Effector memory CD8-positive, alpha-beta T cell (primary cell): ENCODE measurements at regions not wholly inside any gene's neighbourhood (a gene's known extent, or its start where the extent isn't known, plus 50 kb on each side); places are given as distances from the start of the nearest gene placed in this dataset.

ENCODE experiments used
- ATAC-seq: fragments of 150-1000 bp; cut with Tn5 transposase; replicated peaks from 2 replicates; pipeline ENCODE4 v1.10.0; 2021; ENCODE audit warnings: mild to moderate bottlenecking, moderate library complexity
- DNase-seq, 3 experiments: peaks; one replicate each; pipeline ENCODE4 v3.0.0; 2021
- H3K27ac Mint-ChIP-seq, 2 donors: one replicate each; pipeline ENCODE4 v1.8.0; 2022; ENCODE audit warnings: mild to moderate bottlenecking in 2 of 2, mixed read lengths in 2 of 2, moderate library complexity in 2 of 2
- H3K27me3 Mint-ChIP-seq, 2 donors: one replicate each; pipeline ENCODE4 v1.8.0; 2022; ENCODE audit warnings: mixed read lengths in 2 of 2
- H3K36me3 Mint-ChIP-seq: one replicate; pipeline ENCODE4 v1.8.0; 2022; ENCODE audit warnings: mild to moderate bottlenecking, moderate library complexity, mixed read lengths; ENCODE audit not compliant: insufficient read depth
- H3K4me1 Mint-ChIP-seq, 2 donors: one replicate each; pipeline ENCODE4 v1.8.0; 2022; ENCODE audit warnings: low read depth in 2 of 2, mixed read lengths in 2 of 2
- H3K4me3 Mint-ChIP-seq, 2 donors: one replicate each; pipeline ENCODE4 v1.8.0; 2022; ENCODE audit warnings: mild to moderate bottlenecking in 2 of 2, mixed read lengths in 2 of 2, moderate library complexity in 2 of 2
- H3K9me3 Mint-ChIP-seq, 2 donors: one replicate each; pipeline ENCODE4 v1.8.0; 2022; ENCODE audit warnings: mixed read lengths in 2 of 2

DNA sequence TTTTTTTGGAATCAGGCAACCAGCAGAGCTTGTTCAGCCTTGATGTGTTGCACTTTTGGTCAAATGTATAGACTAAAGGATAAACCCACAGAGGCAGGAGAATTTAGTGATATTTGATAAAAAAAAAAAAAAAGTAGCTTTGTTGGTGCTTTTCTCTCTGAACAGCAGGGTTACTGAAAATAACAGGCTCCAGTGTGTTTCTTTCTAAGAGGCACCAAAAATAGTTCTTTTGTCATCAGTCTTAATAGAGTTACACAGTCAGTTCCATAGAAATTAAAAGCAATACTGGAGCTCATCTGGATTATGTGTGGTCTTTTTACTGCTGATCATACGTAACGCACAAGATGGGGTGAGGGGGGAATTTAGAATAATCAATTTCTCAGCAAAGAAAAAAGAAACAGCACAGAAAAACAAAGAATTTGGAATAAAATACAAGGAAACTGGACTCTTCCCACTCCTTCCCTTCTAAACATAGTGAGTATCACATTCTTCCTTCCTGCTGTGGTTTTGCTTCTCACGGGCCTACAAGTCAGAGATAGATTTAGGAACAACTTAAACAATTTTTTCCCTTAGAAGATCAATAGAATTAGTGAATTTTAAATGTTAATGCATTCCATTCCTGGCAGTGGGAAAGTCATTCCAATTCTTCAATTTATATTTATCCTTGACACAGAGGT, 178.8 kb upstream of the AKR1E2 start:
- H3K36me3 Mint-ChIP-seq = no peaks in the 10 kb centered on the region
- H3K27me3 Mint-ChIP-seq = peaks cover 0 to 5% of the 10 kb centered on the region in 2 donors
- H3K4me3 Mint-ChIP-seq = no peak overlapping the region
- no peaks in the 10 kb centered on the region for H3K9me3 Mint-ChIP-seq
- peaks cover 5 to 6% of the 10 kb centered on the region in 2 donors for H3K4me1 Mint-ChIP-seq
- DNase-seq (no peak), ATAC-seq (no peak)
- no peak overlapping the region for H3K27ac Mint-ChIP-seq

DNA sequence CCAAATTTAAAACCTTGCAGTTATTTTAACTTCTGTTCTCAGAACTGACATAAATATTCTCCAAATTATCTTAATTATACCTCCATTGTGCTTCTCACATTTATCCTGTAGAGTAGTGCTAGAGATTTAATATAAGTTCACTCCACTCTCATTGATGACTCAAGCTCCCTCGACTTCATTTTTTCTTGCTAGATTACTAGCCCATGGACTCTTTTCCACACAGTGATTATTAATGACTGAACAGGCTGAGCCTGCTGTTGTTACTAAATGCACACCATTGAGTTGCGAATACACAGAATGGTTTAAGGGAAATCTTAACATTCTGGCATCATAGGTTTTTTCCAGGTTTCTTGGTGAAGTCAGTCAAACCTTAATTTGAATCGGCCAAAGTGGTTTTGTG, 179.5 kb upstream of the AKR1E2 start:
- Mint-ChIP-seq H3K4me3 (no peak overlapping the region), H3K27ac (no peak overlapping the region), H3K27me3 (peaks cover 0 to 5% of the 10 kb centered on the region in 2 donors), H3K36me3 (no peaks in the 10 kb centered on the region), H3K4me1 (no peaks in the 10 kb centered on the region), H3K9me3 (no peaks in the 10 kb centered on the region)
- DNase-seq (no peak), ATAC-seq (no peak)

GRCh38 chr10:4645836-4646235, 180.2 kb upstream of the AKR1E2 start:
- ATAC-seq = no peak
- H3K4me1 Mint-ChIP-seq = no peaks in the 10 kb centered on the region

GRCh38 chr10:4643471-4643870, 182.5 kb upstream of the AKR1E2 start:
- no peak overlapping the region for H3K4me3 Mint-ChIP-seq
- no peaks in the 10 kb centered on the region for H3K36me3 Mint-ChIP-seq
- H3K9me3 Mint-ChIP-seq = no peaks in the 10 kb centered on the region
- DNase-seq = no peak
- no peak for ATAC-seq
- peaks cover 0 to 5% of the 10 kb centered on the region in 2 donors for H3K27me3 Mint-ChIP-seq
- H3K27ac Mint-ChIP-seq = no peak overlapping the region
- H3K4me1 Mint-ChIP-seq = no peaks in the 10 kb centered on the region

More at GRCh38 chr10:4645836-4646235, 180.2 kb upstream of the AKR1E2 start:
- no peak for DNase-seq
- H3K9me3 Mint-ChIP-seq = no peaks in the 10 kb centered on the region
- peaks cover 0 to 5% of the 10 kb centered on the region in 2 donors for H3K27me3 Mint-ChIP-seq
- no peak overlapping the region for H3K4me3 Mint-ChIP-seq
- no peaks in the 10 kb centered on the region for H3K36me3 Mint-ChIP-seq
- H3K27ac Mint-ChIP-seq = no peak overlapping the region

DNA sequence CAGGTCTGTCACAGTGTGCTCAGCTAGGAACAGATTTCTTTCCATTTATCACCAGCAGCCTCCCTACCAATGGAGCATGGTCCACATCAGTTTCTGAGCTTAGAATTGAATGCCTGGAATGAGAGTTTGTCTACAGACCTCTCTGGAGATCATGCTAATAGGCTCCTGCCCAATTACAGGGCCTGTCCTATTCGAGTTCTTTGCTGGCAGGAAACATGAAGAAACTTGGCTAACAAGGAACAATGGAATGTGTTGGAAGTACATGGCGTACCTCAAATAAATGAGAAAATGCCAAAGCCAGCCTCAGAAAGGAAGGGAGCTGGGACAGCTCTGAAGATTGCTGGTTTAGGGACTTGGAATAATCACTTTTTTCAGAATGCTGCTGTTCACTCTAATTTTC, 186.0 kb upstream of the AKR1E2 start:
- Mint-ChIP-seq H3K4me1 (no peaks in the 10 kb centered on the region), H3K27me3 (no peaks in the 10 kb centered on the region), H3K27ac (no peak overlapping the region), H3K9me3 (no peaks in the 10 kb centered on the region), H3K4me3 (no peak overlapping the region), H3K36me3 (no peaks in the 10 kb centered on the region)
- no peak for DNase-seq
- no peak for ATAC-seq

GRCh38 chr10:4638099-4638498, 187.9 kb upstream of the AKR1E2 start:
- H3K27ac Mint-ChIP-seq = no peak overlapping the region
- DNase-seq = no peak
- peaks cover 0 to 8% of the 10 kb centered on the region in 2 donors for H3K27me3 Mint-ChIP-seq
- no peaks in the 10 kb centered on the region for H3K36me3 Mint-ChIP-seq
- H3K4me1 Mint-ChIP-seq = no peaks in the 10 kb centered on the region
- no peaks in the 10 kb centered on the region for H3K9me3 Mint-ChIP-seq
- no peak overlapping the region for H3K4me3 Mint-ChIP-seq
- ATAC-seq = no peak

- H3K27me3 Mint-ChIP-seq = peaks cover 0 to 8% of the 10 kb centered on the region in 2 donors
- H3K36me3 Mint-ChIP-seq = no peaks in the 10 kb centered on the region
- DNase-seq (no peak), ATAC-seq (no peak)
- H3K4me1 Mint-ChIP-seq = no peaks in the 10 kb centered on the region
- no peak overlapping the region for H3K4me3 Mint-ChIP-seq
- no peaks in the 10 kb centered on the region for H3K9me3 Mint-ChIP-seq
- H3K27ac Mint-ChIP-seq = no peak overlapping the region
Observed at GRCh38 chr10:4637657-4638056, 188.3 kb upstream of the AKR1E2 start.

DNA sequence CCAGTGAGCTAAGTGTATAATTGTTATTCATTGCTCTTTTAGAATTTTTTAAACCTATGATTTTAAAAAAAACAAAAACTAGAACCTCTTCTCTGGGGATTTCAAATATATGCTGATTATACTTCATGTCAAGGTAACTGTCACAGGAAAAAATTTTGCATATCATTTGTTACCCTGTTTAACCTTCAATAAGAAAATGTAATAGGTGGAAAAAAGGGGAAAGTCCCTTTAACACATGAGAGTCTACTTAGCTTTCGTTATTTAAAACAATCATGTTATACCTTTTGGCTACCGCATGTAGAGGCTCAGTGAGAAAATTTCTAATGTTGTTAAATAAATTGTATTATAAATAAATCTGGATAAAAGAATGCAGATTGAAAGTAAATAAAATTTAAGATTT, 190.1 kb upstream of the AKR1E2 start:
- H3K4me3 Mint-ChIP-seq = no peak overlapping the region
- no peak overlapping the region for H3K27ac Mint-ChIP-seq
- no peaks in the 10 kb centered on the region for H3K36me3 Mint-ChIP-seq
- DNase-seq (no peak), ATAC-seq (no peak)
- H3K9me3 Mint-ChIP-seq = no peaks in the 10 kb centered on the region
- H3K27me3 Mint-ChIP-seq = peaks cover 7 to 20% of the 10 kb centered on the region in 2 donors
- no peaks in the 10 kb centered on the region for H3K4me1 Mint-ChIP-seq

- H3K27me3 Mint-ChIP-seq = peaks cover 7 to 25% of the 10 kb centered on the region in 2 donors
- H3K4me3 Mint-ChIP-seq = no peak overlapping the region
- no peaks in the 10 kb centered on the region for H3K4me1 Mint-ChIP-seq
- H3K27ac Mint-ChIP-seq = no peak overlapping the region
- H3K9me3 Mint-ChIP-seq = no peaks in the 10 kb centered on the region
- no peaks in the 10 kb centered on the region for H3K36me3 Mint-ChIP-seq
- DNase-seq (no peak), ATAC-seq (no peak)
Observed at GRCh38 chr10:4635388-4635787, 190.6 kb upstream of the AKR1E2 start.

DNA sequence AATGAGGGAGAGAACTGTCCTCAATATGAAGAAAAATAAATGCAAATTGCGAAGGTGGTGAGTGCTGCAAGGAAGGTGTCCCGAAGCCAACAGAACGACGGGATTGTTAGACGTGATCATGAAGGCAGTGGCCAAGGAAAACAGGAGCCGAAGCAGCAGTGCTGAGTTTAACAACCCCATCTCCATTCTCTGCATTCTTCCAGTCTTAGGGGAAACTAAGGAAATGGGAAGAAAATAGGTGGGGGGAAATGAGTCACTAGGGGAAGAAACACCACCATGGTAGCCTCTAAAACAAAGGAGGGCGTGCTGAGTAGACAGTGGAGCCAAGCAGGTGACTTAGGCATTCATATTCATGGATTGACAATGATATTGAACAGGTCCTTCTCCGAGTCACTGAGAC, 192.2 kb upstream of the AKR1E2 start:
- ATAC-seq (no peak), DNase-seq (no peak)
- Mint-ChIP-seq H3K4me3 (no peak overlapping the region), H3K9me3 (no peaks in the 10 kb centered on the region), H3K36me3 (no peaks in the 10 kb centered on the region), H3K27ac (no peak overlapping the region), H3K27me3 (peaks cover 7 to 26% of the 10 kb centered on the region in 2 donors), H3K4me1 (no peaks in the 10 kb centered on the region)

GRCh38 chr10:4633186-4633585, 192.8 kb upstream of the AKR1E2 start:
- no peak overlapping the region for H3K4me3 Mint-ChIP-seq
- DNase-seq (no peak), ATAC-seq (no peak)
- no peak overlapping the region for H3K27ac Mint-ChIP-seq
- no peaks in the 10 kb centered on the region for H3K36me3 Mint-ChIP-seq
- H3K4me1 Mint-ChIP-seq = no peaks in the 10 kb centered on the region
- no peaks in the 10 kb centered on the region for H3K9me3 Mint-ChIP-seq
- H3K27me3 Mint-ChIP-seq = peaks cover 7 to 26% of the 10 kb centered on the region in 2 donors

GRCh38 chr10:4632757-4633156, 193.2 kb upstream of the AKR1E2 start:
- DNase-seq = no peak
- Mint-ChIP-seq H3K4me3 (no peak overlapping the region), H3K27me3 (peaks cover 7 to 26% of the 10 kb centered on the region in 2 donors), H3K36me3 (no peaks in the 10 kb centered on the region), H3K27ac (no peak overlapping the region), H3K4me1 (no peaks in the 10 kb centered on the region), H3K9me3 (no peaks in the 10 kb centered on the region)
- no peak for ATAC-seq

- peaks cover 20 to 32% of the 10 kb centered on the region in 2 donors for H3K27me3 Mint-ChIP-seq
- no peak overlapping the region for H3K27ac Mint-ChIP-seq
- peaks cover 0 to 4% of the 10 kb centered on the region in 2 donors for H3K9me3 Mint-ChIP-seq
- ATAC-seq = no peak
- no peak for DNase-seq
- H3K4me3 Mint-ChIP-seq = no peak overlapping the region
- no peaks in the 10 kb centered on the region for H3K4me1 Mint-ChIP-seq
- H3K36me3 Mint-ChIP-seq = no peaks in the 10 kb centered on the region
Observed at GRCh38 chr10:4626919-4627318, 199.1 kb upstream of the AKR1E2 start.

DNA sequence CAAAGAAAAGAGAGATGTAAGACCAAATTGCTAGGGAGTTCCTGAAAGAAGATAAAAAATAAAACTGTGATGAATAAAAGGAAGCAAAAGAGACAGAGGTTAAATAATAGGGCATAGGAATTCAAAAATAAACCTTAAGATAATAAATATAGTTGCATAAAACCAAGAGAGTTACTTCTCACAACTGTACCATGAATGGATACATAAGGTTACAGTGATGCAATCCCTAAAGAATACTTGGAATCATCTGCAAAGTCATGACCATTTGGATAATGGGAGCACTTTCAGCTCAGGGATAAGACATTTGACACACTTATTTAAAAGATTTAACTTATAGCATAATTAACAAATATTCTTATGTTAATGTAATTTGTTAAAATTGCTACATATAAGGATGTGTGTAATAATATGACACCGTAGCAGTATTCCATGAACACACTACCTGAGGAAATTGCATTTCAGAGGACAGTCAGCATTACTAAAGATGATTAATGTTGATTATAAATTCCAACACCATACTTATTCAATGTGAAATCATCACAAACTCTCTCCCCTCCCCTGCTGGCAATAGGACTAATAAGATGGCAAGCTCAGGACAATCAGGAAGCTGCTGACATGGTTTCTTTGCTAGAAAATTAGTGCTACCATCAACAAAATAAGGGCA, 202.1 kb upstream of the AKR1E2 start:
- Mint-ChIP-seq H3K4me1 (no peaks in the 10 kb centered on the region), H3K36me3 (no peaks in the 10 kb centered on the region), H3K27me3 (peaks cover 32 to 34% of the 10 kb centered on the region in 2 donors), H3K27ac (no peak overlapping the region), H3K9me3 (peaks cover 0 to 4% of the 10 kb centered on the region in 2 donors), H3K4me3 (no peak overlapping the region)
- DNase-seq (no peak), ATAC-seq (no peak)
